Ovary (tissue), 3 donors: ENCODE measurements at regions not wholly inside any gene's neighbourhood (a gene's known extent, or its start where the extent isn't known, plus 50 kb on each side); places are given as distances from the start of the nearest gene placed in this dataset.

Experiments
- CTCF ChIP-seq, 3 donors: fragments of 450-650 bp in 2 of 3; fragments of 200-600 bp in 1 of 3; IDR thresholded peaks; one replicate each; pipeline versions ENCODE4 v1.5.1 to v1.8.0; 2016 to 2022; ENCODE audit warnings: antibody characterized with exemption in 3 of 3, mild to moderate bottlenecking in 1 of 3
- POLR2A ChIP-seq: fragments of 450-650 bp; IDR thresholded peaks from one replicate; pipeline ENCODE4 v1.6.1; 2017; ENCODE audit warnings: antibody characterized with exemption, mild to moderate bottlenecking, moderate library complexity
- donor health status: DM: no; HTN: no; CAD: no.

GRCh38 chr4:100969925-100970324 lies 377.4 kb downstream of the PPP3CA start:
- TF ChIP-seq CTCF (IDR thresholded peaks at IDR 0.05): no peak
- no peak for TF ChIP-seq POLR2A
